ENCODE measurements at regions not wholly inside any gene's neighbourhood (a gene's known extent, or its start where the extent isn't known, plus 50 kb on each side); places are given as distances from the start of the nearest gene placed in this dataset.

DNA sequence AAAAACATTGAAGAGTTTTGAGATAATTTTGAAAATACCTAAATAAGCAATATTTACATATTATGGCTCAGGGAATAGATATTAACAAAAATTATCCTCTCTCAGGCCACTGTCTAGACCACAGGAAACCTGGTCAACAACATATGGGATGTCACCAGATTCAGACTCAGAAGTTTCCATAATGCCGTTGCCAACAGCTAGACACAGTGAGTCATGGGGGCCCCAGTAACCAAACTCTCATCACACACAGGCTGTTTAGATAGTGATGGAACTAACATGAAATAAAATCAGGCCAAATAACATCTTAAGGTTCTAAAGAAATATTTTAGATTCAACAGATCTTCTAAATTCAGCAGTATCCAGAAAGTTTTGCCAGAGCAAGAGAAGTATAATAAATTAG lies 681.7 kb upstream of the ADAMTS5 start:
- H3K27me3 ChIP-seq (ENCODE audit: control insufficient read depth in 3 of 3, insufficient read depth in 3 of 3, low read length in 3 of 3) = no peaks in the 10 kb centered on the region
- no peak for DNase-seq
- H3K4me3 ChIP-seq (ENCODE audit: low read depth in 1 of 3, low read length in 3 of 3) = no peak overlapping the region
- H3K36me3 ChIP-seq (ENCODE audit: control insufficient read depth in 3 of 3, insufficient read depth in 2 of 3, low read depth in 1 of 3, low read length in 3 of 3) = no peaks in the 10 kb centered on the region
- H3K9me3 ChIP-seq (ENCODE audit: control insufficient read depth in 2 of 2, insufficient read depth in 1 of 2, low read depth in 1 of 2, low read length in 1 of 2) = no peaks in the 10 kb centered on the region
- no peaks in the 10 kb centered on the region for H3K4me1 ChIP-seq (ENCODE audit: control insufficient read depth in 3 of 3, insufficient read depth in 2 of 3, low read depth in 1 of 3, low read length in 2 of 3)
- no peak for FAIRE-seq
- H3K27ac ChIP-seq (ENCODE audit: low read depth in 1 of 3, low read length in 2 of 3) = no peak overlapping the region
- 82 to 93% (median 83%) methylated on average over 1 of the region's 1 CpG for WGBS, 3 donors

- 30 to 60% (median 60%) methylated on average over 3 of the region's 3 CpGs for WGBS, 3 donors
- Histone ChIP-seq H3K27me3 (ENCODE audit: control insufficient read depth in 3 of 3, insufficient read depth in 3 of 3, low read length in 3 of 3) (no peaks in the 10 kb centered on the region), H3K9me3 (ENCODE audit: control insufficient read depth in 2 of 2, insufficient read depth in 1 of 2, low read depth in 1 of 2, low read length in 1 of 2) (no peaks in the 10 kb centered on the region), H3K4me1 (ENCODE audit: control insufficient read depth in 3 of 3, insufficient read depth in 2 of 3, low read depth in 1 of 3, low read length in 2 of 3) (no peaks in the 10 kb centered on the region), H3K27ac (ENCODE audit: low read depth in 1 of 3, low read length in 2 of 3) (no peak overlapping the region), H3K4me3 (ENCODE audit: low read depth in 1 of 3, low read length in 3 of 3) (no peak overlapping the region), H3K36me3 (ENCODE audit: control insufficient read depth in 3 of 3, insufficient read depth in 2 of 3, low read depth in 1 of 3, low read length in 3 of 3) (no peaks in the 10 kb centered on the region)
- FAIRE-seq (no peak), DNase-seq (no peak)
Observed at GRCh38 chr21:27647921-27648320, 681.0 kb upstream of the ADAMTS5 start.

DNA sequence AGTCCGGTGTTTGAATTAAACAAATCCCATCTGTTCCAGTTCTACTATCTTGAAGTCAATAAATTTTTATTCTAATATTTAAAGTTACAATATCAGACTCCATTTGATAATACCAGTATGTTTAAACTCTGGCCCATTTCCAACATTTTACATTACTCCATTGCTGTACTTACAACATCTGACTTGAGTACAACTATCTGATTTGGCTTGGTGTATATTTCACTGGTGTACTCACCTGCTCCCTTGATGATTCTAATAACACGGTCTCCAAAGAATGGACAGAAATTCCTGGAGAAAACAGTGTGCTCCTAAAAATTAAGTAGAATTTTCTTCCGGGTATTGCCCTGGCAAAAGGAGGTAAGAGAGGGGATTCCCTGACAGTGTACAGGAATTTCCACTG lies 680.5 kb upstream of the ADAMTS5 start:
- H3K27me3 ChIP-seq (ENCODE audit: control insufficient read depth in 3 of 3, insufficient read depth in 3 of 3, low read length in 3 of 3) = no peaks in the 10 kb centered on the region
- 14 to 65% (median 34%) methylated on average over 3 of the region's 3 CpGs for WGBS, 3 donors
- FAIRE-seq (no peak), DNase-seq (peak in 1 of 2 donors; percentile 3)
- H3K27ac ChIP-seq (ENCODE audit: low read depth in 1 of 3, low read length in 2 of 3) = no peak overlapping the region
- H3K36me3 ChIP-seq (ENCODE audit: control insufficient read depth in 3 of 3, insufficient read depth in 2 of 3, low read depth in 1 of 3, low read length in 3 of 3) = no peaks in the 10 kb centered on the region
- no peaks in the 10 kb centered on the region for H3K4me1 ChIP-seq (ENCODE audit: control insufficient read depth in 3 of 3, insufficient read depth in 2 of 3, low read depth in 1 of 3, low read length in 2 of 3)
- H3K4me3 ChIP-seq (ENCODE audit: low read depth in 1 of 3, low read length in 3 of 3) = no peak overlapping the region
- no peaks in the 10 kb centered on the region for H3K9me3 ChIP-seq (ENCODE audit: control insufficient read depth in 2 of 2, insufficient read depth in 1 of 2, low read depth in 1 of 2, low read length in 1 of 2)

DNA sequence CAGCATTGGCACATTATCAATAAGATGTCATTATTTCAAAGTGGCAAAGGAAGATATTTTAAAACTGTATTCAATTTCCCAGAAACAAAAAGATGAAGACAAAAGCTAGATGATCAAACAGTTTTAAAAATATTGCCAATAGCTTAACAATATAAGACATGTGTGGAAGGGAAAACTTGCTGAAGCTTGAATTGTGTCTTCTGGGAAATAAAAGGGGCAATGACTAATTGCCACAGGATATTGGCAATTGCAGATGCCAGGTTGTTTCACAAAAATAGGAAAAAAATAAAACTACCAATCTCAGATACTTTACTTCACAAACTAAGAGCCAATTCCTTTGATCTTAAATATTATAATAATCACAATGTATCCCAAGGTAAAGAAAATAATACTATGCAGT lies 679.8 kb upstream of the ADAMTS5 start:
- no peak overlapping the region for H3K4me3 ChIP-seq (ENCODE audit: low read depth in 1 of 3, low read length in 3 of 3)
- no peaks in the 10 kb centered on the region for H3K4me1 ChIP-seq (ENCODE audit: control insufficient read depth in 3 of 3, insufficient read depth in 2 of 3, low read depth in 1 of 3, low read length in 2 of 3)
- no peaks in the 10 kb centered on the region for H3K36me3 ChIP-seq (ENCODE audit: control insufficient read depth in 3 of 3, insufficient read depth in 2 of 3, low read depth in 1 of 3, low read length in 3 of 3)
- DNase-seq (no peak), FAIRE-seq (no peak)
- no peak overlapping the region for H3K27ac ChIP-seq (ENCODE audit: low read depth in 1 of 3, low read length in 2 of 3)
- no peaks in the 10 kb centered on the region for H3K27me3 ChIP-seq (ENCODE audit: control insufficient read depth in 3 of 3, insufficient read depth in 3 of 3, low read length in 3 of 3)
- H3K9me3 ChIP-seq (ENCODE audit: control insufficient read depth in 2 of 2, insufficient read depth in 1 of 2, low read depth in 1 of 2, low read length in 1 of 2) = no peaks in the 10 kb centered on the region

- no peaks in the 10 kb centered on the region for H3K4me1 ChIP-seq (ENCODE audit: control insufficient read depth in 3 of 3, insufficient read depth in 2 of 3, low read depth in 1 of 3, low read length in 2 of 3)
- H3K9me3 ChIP-seq (ENCODE audit: control insufficient read depth in 2 of 2, insufficient read depth in 1 of 2, low read depth in 1 of 2, low read length in 1 of 2) = no peaks in the 10 kb centered on the region
- no peak overlapping the region for H3K27ac ChIP-seq (ENCODE audit: low read depth in 1 of 3, low read length in 2 of 3)
- no peak overlapping the region for H3K4me3 ChIP-seq (ENCODE audit: low read depth in 1 of 3, low read length in 3 of 3)
- H3K27me3 ChIP-seq (ENCODE audit: control insufficient read depth in 3 of 3, insufficient read depth in 3 of 3, low read length in 3 of 3) = no peaks in the 10 kb centered on the region
- no peaks in the 10 kb centered on the region for H3K36me3 ChIP-seq (ENCODE audit: control insufficient read depth in 3 of 3, insufficient read depth in 2 of 3, low read depth in 1 of 3, low read length in 3 of 3)
- DNase-seq (no peak), FAIRE-seq (no peak)
- WGBS, 3 donors = 87 to 92% (median 88%) methylated on average over 2 of the region's 2 CpGs
Observed at GRCh38 chr21:27646056-27646455, 679.2 kb upstream of the ADAMTS5 start.

DNA sequence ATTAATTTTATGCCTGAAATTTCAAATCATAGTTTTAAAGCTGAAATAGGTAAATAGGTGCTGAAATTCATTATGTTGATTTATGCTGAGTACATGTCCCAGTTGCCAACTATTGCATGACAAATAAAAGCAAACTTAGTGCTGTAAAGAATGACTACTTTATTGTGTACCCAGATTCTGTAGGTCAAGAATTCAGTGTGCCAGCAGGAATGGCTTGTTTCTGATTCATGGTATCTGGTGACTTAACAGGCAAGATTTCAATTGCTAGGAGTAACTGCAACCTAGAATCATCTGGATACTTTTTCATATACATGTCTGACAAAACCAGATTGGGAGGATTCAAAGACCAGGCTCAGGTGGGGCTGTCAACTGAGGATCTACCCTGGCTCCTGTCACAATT lies 678.4 kb upstream of the ADAMTS5 start:
- Histone ChIP-seq H3K36me3 (ENCODE audit: control insufficient read depth in 3 of 3, insufficient read depth in 2 of 3, low read depth in 1 of 3, low read length in 3 of 3) (no peaks in the 10 kb centered on the region), H3K9me3 (ENCODE audit: control insufficient read depth in 2 of 2, insufficient read depth in 1 of 2, low read depth in 1 of 2, low read length in 1 of 2) (no peaks in the 10 kb centered on the region), H3K4me1 (ENCODE audit: control insufficient read depth in 3 of 3, insufficient read depth in 2 of 3, low read depth in 1 of 3, low read length in 2 of 3) (no peaks in the 10 kb centered on the region), H3K27ac (ENCODE audit: low read depth in 1 of 3, low read length in 2 of 3) (no peak overlapping the region), H3K27me3 (ENCODE audit: control insufficient read depth in 3 of 3, insufficient read depth in 3 of 3, low read length in 3 of 3) (no peaks in the 10 kb centered on the region), H3K4me3 (ENCODE audit: low read depth in 1 of 3, low read length in 3 of 3) (no peak overlapping the region)
- DNase-seq = no peak
- no peak for FAIRE-seq

GRCh38 chr21:27643326-27643725 lies 676.4 kb upstream of the ADAMTS5 start:
- Histone ChIP-seq H3K27ac (ENCODE audit: low read depth in 1 of 3, low read length in 2 of 3) (no peak overlapping the region), H3K36me3 (ENCODE audit: control insufficient read depth in 3 of 3, insufficient read depth in 2 of 3, low read depth in 1 of 3, low read length in 3 of 3) (no peaks in the 10 kb centered on the region), H3K4me1 (ENCODE audit: control insufficient read depth in 3 of 3, insufficient read depth in 2 of 3, low read depth in 1 of 3, low read length in 2 of 3) (no peaks in the 10 kb centered on the region), H3K27me3 (ENCODE audit: control insufficient read depth in 3 of 3, insufficient read depth in 3 of 3, low read length in 3 of 3) (no peaks in the 10 kb centered on the region), H3K4me3 (ENCODE audit: low read depth in 1 of 3, low read length in 3 of 3) (no peak overlapping the region), H3K9me3 (ENCODE audit: control insufficient read depth in 2 of 2, insufficient read depth in 1 of 2, low read depth in 1 of 2, low read length in 1 of 2) (no peaks in the 10 kb centered on the region)
- DNase-seq = no peak
- FAIRE-seq = no peak
- 94 to 100% (median 97%) methylated on average over 1 of the region's 1 CpG for WGBS, 3 donors

- Histone ChIP-seq H3K36me3 (ENCODE audit: control insufficient read depth in 3 of 3, insufficient read depth in 2 of 3, low read depth in 1 of 3, low read length in 3 of 3) (no peaks in the 10 kb centered on the region), H3K27ac (ENCODE audit: low read depth in 1 of 3, low read length in 2 of 3) (no peak overlapping the region), H3K4me3 (ENCODE audit: low read depth in 1 of 3, low read length in 3 of 3) (no peak overlapping the region), H3K9me3 (ENCODE audit: control insufficient read depth in 2 of 2, insufficient read depth in 1 of 2, low read depth in 1 of 2, low read length in 1 of 2) (peaks cover 0 to 3% of the 10 kb centered on the region in 2 donors), H3K27me3 (ENCODE audit: control insufficient read depth in 3 of 3, insufficient read depth in 3 of 3, low read length in 3 of 3) (no peaks in the 10 kb centered on the region), H3K4me1 (ENCODE audit: control insufficient read depth in 3 of 3, insufficient read depth in 2 of 3, low read depth in 1 of 3, low read length in 2 of 3) (no peaks in the 10 kb centered on the region)
- DNase-seq = no peak
- no peak for FAIRE-seq
Observed at GRCh38 chr21:27639286-27639685, 672.4 kb upstream of the ADAMTS5 start.

GRCh38 chr21:27636656-27637055 lies 669.8 kb upstream of the ADAMTS5 start:
- Histone ChIP-seq H3K27ac (ENCODE audit: low read depth in 1 of 3, low read length in 2 of 3) (no peak overlapping the region), H3K9me3 (ENCODE audit: control insufficient read depth in 2 of 2, insufficient read depth in 1 of 2, low read depth in 1 of 2, low read length in 1 of 2) (peaks cover 0 to 3% of the 10 kb centered on the region in 2 donors), H3K4me1 (ENCODE audit: control insufficient read depth in 3 of 3, insufficient read depth in 2 of 3, low read depth in 1 of 3, low read length in 2 of 3) (no peaks in the 10 kb centered on the region), H3K27me3 (ENCODE audit: control insufficient read depth in 3 of 3, insufficient read depth in 3 of 3, low read length in 3 of 3) (no peaks in the 10 kb centered on the region), H3K4me3 (ENCODE audit: low read depth in 1 of 3, low read length in 3 of 3) (no peak overlapping the region), H3K36me3 (ENCODE audit: control insufficient read depth in 3 of 3, insufficient read depth in 2 of 3, low read depth in 1 of 3, low read length in 3 of 3) (no peaks in the 10 kb centered on the region)
- FAIRE-seq = no peak
- 46 to 67% (median 50%) methylated on average over 2 of the region's 2 CpGs for WGBS, 3 donors
- no peak for DNase-seq
